GM18511 (cell line): ENCODE measurements at regions not wholly inside any gene's neighbourhood (a gene's known extent, or its start where the extent isn't known, plus 50 kb on each side); places are given as distances from the start of the nearest gene placed in this dataset.
A peak's percentile ranks its signal among the peaks of the same experiment; 100 is the strongest.
"Not testable (repeated sequence)": the region's sequence is repeated elsewhere in the genome, so short reads cannot be mapped to it uniquely, and the experiment has no call there.

Experiments
- ATAC-seq: cut with Tn5 transposase; IDR thresholded peaks from one replicate; pipeline ENCODE4 v1.9.1; 2021; ENCODE audit warnings: mild to moderate bottlenecking, moderate library complexity; ENCODE audit not compliant: unreplicated experiment

GRCh38 chr2:150371044-150371818 is 116.2 kb downstream of the RND3 start:
- no peak for ATAC-seq

- no peak for ATAC-seq
Measured at GRCh38 chr2:150370561-150370960, 116.9 kb downstream of the RND3 start.

GRCh38 chr2:150369862-150370261 is 117.6 kb downstream of the RND3 start:
- no peak for ATAC-seq

GRCh38 chr2:150358468-150358807 is 129.0 kb downstream of the RND3 start:
- no peak for ATAC-seq

- ATAC-seq = peak; percentile 96
Measured at GRCh38 chr2:150357770-150358467, 129.5 kb downstream of the RND3 start.

- ATAC-seq = no peak
Measured at GRCh38 chr2:150355440-150355839, 132.0 kb downstream of the RND3 start.

GRCh38 chr2:150353376-150353775 is 134.1 kb downstream of the RND3 start:
- ATAC-seq = no peak

GRCh38 chr2:150351922-150352321 is 135.5 kb downstream of the RND3 start:
- ATAC-seq = no peak

GRCh38 chr2:150350500-150350899 is 137.0 kb downstream of the RND3 start:
- no peak for ATAC-seq

GRCh38 chr2:150346806-150347205 is 140.7 kb downstream of the RND3 start:
- no peak for ATAC-seq

GRCh38 chr2:150341982-150342680 is 145.3 kb downstream of the RND3 start:
- ATAC-seq = no peak

- no peak for ATAC-seq
Measured at GRCh38 chr2:150339951-150340350, 147.5 kb downstream of the RND3 start.

- no peak for ATAC-seq
Measured at GRCh38 chr2:150339282-150339681, 148.2 kb downstream of the RND3 start.

- ATAC-seq = no peak
Measured at GRCh38 chr2:150335596-150335995, 151.9 kb downstream of the RND3 start.

- no peak for ATAC-seq
Measured at GRCh38 chr2:150332383-150332782, 155.1 kb downstream of the RND3 start.

GRCh38 chr2:150327564-150328489 is 159.6 kb downstream of the RND3 start:
- no peak for ATAC-seq

- ATAC-seq = no peak
Measured at GRCh38 chr2:150325656-150326314, 161.7 kb downstream of the RND3 start.

GRCh38 chr2:150323071-150323470 is 164.4 kb downstream of the RND3 start:
- ATAC-seq = not testable (repeated sequence)

- ATAC-seq = no peak
Measured at GRCh38 chr2:150320608-150321007, 166.9 kb downstream of the RND3 start.
